ENCODE measurements at regions not wholly inside any gene's neighbourhood (a gene's known extent, or its start where the extent isn't known, plus 50 kb on each side); places are given as distances from the start of the nearest gene placed in this dataset.
A peak's percentile ranks its signal among the peaks of the same experiment; 100 is the strongest.
"Not testable (repeated sequence)": the region's sequence is repeated elsewhere in the genome, so short reads cannot be mapped to it uniquely, and the experiment has no call there.

DNA sequence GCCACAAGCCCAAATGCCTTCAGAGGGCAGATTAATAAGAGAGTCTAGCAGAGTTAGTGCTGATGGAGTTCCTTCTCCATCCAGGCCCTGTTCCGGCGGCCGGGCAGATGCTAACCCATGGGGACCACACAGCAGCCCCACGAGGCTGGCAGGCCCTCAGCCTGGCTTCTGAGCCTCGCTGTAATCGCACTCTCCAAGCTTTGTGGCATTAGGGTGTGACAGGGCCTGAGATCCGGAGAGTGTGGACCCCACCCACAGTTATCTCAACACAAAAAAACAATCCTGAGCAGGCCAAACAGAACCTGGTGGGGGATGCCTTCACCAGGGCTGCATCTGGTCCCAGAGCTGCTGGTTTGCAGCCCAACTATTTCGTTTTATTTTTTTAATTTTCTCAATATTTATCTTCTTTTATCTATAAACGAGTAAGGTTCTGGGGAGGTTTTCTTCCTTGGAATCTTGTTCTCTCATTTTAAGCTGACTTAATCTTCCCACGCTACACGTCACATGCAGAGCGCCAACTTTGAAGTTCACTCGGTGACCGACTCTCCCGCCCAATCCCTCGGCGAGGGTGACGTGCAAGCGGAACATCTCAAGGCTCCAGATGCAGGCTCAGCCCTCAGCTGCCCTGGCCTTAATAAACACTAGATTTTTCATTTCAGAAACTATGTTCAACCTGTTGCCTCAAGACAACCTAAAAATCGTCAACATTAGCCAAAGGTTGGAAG, 372.4 kb downstream of the BCL2L11 start:
- H3K36me3 Mint-ChIP-seq; POLR2A ChIA-PET; H3K9me3 ChIP-seq (ENCODE audit: low read length); CTCF ChIA-PET; H3K4me3 ChIP-seq (ENCODE audit: low read length); H3K27me3 ChIP-seq (ENCODE audit: insufficient read depth, low read length, poor library complexity, severe bottlenecking); H3K36me3 ChIP-seq (ENCODE audit: insufficient read depth, low read length); DNase-seq; H3K4me1 ChIP-seq (ENCODE audit: insufficient read depth, low read length); H3K9me3 Mint-ChIP-seq; H3K27me3 Mint-ChIP-seq: not testable (repeated sequence)
- H3K27ac ChIP-seq (ENCODE audit: low read depth, low read length) = peak overlapping the region; percentile 47
- peaks cover 12 to 26% (median 24%) of the 10 kb centered on the region in 3 donors for H3K4me1 Mint-ChIP-seq
- H3K4me3 Mint-ChIP-seq = peak overlapping the region; percentile 72 to 85 (median 75)
- peak overlapping the region in 6 of 8 donors; percentile 57 to 85 (median 72) for H3K27ac Mint-ChIP-seq

DNA sequence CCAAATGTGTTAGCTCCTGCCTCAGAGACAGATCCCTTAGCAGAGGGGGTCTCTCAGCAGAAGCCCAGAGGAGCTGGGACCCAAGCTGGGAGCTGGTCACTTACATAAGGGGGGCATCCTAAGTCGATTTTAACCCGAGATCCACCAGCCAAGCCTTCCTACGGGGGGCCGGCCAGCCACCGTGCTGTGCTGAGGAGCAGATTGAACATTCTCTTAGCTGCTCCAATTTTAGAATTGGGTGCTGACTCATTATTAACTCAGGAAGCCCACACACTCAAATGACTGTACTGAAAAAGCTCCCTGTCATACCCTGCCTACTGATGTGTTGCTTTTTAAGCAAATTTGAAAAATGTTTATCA, 373.0 kb downstream of the BCL2L11 start:
- H3K4me1 Mint-ChIP-seq = peaks cover 12 to 26% (median 24%) of the 10 kb centered on the region in 3 donors
- H3K36me3 ChIP-seq (ENCODE audit: insufficient read depth, low read length); H3K9me3 Mint-ChIP-seq; DNase-seq; H3K4me1 ChIP-seq (ENCODE audit: insufficient read depth, low read length); H3K4me3 ChIP-seq (ENCODE audit: low read length); CTCF ChIA-PET; POLR2A ChIA-PET; H3K9me3 ChIP-seq (ENCODE audit: low read length); H3K27me3 ChIP-seq (ENCODE audit: insufficient read depth, low read length, poor library complexity, severe bottlenecking); H3K27me3 Mint-ChIP-seq; H3K36me3 Mint-ChIP-seq: not testable (repeated sequence)
- peak overlapping the region; percentile 47 for H3K27ac ChIP-seq (ENCODE audit: low read depth, low read length)
- H3K4me3 Mint-ChIP-seq = peak overlapping the region; percentile 72 to 85 (median 75)
- H3K27ac Mint-ChIP-seq = peak overlapping the region in 7 of 8 donors; percentile 42 to 85 (median 68)

DNA sequence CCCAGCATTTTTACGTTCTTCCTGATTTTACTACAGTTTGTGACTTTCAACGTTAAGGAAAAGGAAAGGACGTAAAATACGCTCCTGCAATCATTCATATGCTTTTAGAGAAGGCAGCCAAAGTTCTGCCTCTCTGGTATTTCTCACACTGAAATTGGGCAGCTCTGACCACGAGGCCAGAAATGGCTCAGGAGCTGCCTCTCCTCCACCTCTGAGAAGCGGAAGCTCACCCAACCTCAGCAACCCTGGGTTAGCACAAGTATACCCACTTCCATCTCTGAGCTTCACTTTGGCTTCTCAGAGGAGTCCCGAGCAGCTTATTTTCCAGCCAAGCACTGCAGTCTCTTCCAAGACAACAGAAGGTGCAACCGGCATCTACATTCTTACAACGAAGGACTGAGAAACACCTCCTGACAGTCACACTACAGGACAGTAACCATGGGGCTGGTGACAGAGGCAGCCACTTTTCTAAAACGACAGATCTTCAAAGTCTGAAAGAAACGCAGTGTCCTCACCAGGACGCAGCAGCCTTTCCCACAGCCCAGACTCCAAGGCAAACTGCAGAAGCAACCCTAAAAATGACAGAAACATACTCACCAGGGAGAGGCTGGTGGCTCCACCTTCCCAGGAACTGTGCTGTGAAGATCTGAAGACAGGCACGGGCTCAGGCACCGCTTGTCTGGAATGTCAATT, 373.7 kb downstream of the BCL2L11 start:
- H3K27me3 Mint-ChIP-seq; POLR2A ChIA-PET; CTCF ChIA-PET; H3K36me3 ChIP-seq (ENCODE audit: insufficient read depth, low read length); H3K27ac ChIP-seq (ENCODE audit: low read depth, low read length); H3K4me1 ChIP-seq (ENCODE audit: insufficient read depth, low read length); H3K4me3 ChIP-seq (ENCODE audit: low read length); H3K9me3 Mint-ChIP-seq; H3K27me3 ChIP-seq (ENCODE audit: insufficient read depth, low read length, poor library complexity, severe bottlenecking); H3K36me3 Mint-ChIP-seq; H3K9me3 ChIP-seq (ENCODE audit: low read length): not testable (repeated sequence)
- H3K4me3 Mint-ChIP-seq = peak overlapping the region; percentile 38 to 90 (median 73)
- peak in 2 of 5 donors; percentile 6 to 16 for DNase-seq
- peaks cover 12 to 26% (median 24%) of the 10 kb centered on the region in 3 donors for H3K4me1 Mint-ChIP-seq
- peak overlapping the region in 3 of 8 donors; percentile 57 to 79 (median 60) for H3K27ac Mint-ChIP-seq

DNA sequence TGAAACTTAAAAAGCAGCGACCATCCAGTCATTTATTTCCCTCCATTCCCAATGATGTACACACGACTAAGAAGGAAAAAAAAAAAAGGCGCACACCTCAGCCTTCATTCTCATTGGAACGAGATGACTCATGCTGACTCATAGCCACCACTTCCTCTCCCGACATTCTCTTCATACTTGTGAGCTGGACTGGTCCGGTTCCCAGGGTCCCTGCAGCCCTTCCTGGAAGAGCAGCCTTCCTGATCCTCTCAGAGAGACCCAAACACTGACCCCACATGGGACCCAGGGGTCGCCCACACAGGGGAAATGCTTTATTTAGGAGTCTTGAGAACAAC, 374.2 kb downstream of the BCL2L11 start:
- H3K9me3 ChIP-seq (ENCODE audit: low read length); H3K36me3 Mint-ChIP-seq; POLR2A ChIA-PET; H3K36me3 ChIP-seq (ENCODE audit: insufficient read depth, low read length); H3K4me3 ChIP-seq (ENCODE audit: low read length); H3K4me1 ChIP-seq (ENCODE audit: insufficient read depth, low read length); H3K27ac ChIP-seq (ENCODE audit: low read depth, low read length); H3K27me3 Mint-ChIP-seq; H3K27me3 ChIP-seq (ENCODE audit: insufficient read depth, low read length, poor library complexity, severe bottlenecking); CTCF ChIA-PET; DNase-seq; H3K9me3 Mint-ChIP-seq: not testable (repeated sequence)
- peak overlapping the region in 3 of 8 donors; percentile 57 to 79 (median 60) for H3K27ac Mint-ChIP-seq
- peak overlapping the region; percentile 38 to 90 (median 73) for H3K4me3 Mint-ChIP-seq
- H3K4me1 Mint-ChIP-seq = peaks cover 12 to 26% (median 24%) of the 10 kb centered on the region in 3 donors

DNA sequence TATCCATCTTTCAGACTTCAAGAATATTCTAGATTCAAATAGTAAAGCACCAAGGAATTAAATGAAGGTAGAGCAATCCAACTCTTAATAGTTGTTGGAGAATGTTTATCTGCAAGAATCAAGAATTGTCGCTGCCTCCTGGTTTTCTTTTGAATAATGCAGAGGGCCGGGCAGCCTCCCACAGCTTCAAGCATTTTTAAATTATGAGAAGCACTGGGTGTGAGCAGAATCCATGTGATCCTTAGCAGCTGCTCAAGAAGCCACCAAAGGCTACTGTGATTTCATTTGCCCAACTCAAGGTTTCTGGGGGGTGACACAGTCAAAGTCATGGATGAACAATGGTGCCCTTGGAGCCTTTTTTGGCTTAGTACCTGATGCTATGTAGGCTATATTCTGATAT, 374.9 kb downstream of the BCL2L11 start:
- CTCF ChIA-PET; H3K27me3 Mint-ChIP-seq; H3K27ac Mint-ChIP-seq; H3K36me3 ChIP-seq (ENCODE audit: insufficient read depth, low read length); H3K9me3 Mint-ChIP-seq; H3K27ac ChIP-seq (ENCODE audit: low read depth, low read length); H3K4me3 Mint-ChIP-seq; H3K4me1 ChIP-seq (ENCODE audit: insufficient read depth, low read length); DNase-seq; H3K9me3 ChIP-seq (ENCODE audit: low read length); POLR2A ChIA-PET; H3K36me3 Mint-ChIP-seq; H3K27me3 ChIP-seq (ENCODE audit: insufficient read depth, low read length, poor library complexity, severe bottlenecking); H3K4me3 ChIP-seq (ENCODE audit: low read length): not testable (repeated sequence)
- H3K4me1 Mint-ChIP-seq = peaks cover 11 to 26% (median 23%) of the 10 kb centered on the region in 3 donors

DNA sequence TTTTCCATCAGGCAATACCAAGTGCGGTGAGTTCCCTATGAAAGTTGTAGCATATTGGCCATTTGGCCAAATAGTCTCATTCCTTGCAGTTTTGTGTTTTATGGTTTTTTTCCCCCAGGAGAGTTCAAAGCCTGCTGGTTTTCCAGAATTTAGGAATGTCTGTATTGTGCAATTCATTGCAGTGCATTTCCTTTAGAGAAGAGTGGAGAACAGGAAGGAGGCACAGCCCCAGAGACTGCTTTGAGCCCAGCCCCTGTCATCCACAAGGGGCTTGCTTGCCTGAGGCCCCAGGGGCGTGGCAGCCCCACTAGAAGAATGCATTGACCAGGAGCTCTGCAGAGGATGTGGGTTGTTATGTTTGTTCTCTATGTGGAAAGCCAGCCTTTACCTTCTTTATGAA, 375.5 kb downstream of the BCL2L11 start:
- H3K4me3 Mint-ChIP-seq; H3K27me3 ChIP-seq (ENCODE audit: insufficient read depth, low read length, poor library complexity, severe bottlenecking); H3K4me3 ChIP-seq (ENCODE audit: low read length); H3K27me3 Mint-ChIP-seq; H3K4me1 ChIP-seq (ENCODE audit: insufficient read depth, low read length); H3K27ac Mint-ChIP-seq; H3K9me3 ChIP-seq (ENCODE audit: low read length); DNase-seq; H3K36me3 Mint-ChIP-seq; H3K27ac ChIP-seq (ENCODE audit: low read depth, low read length); H3K9me3 Mint-ChIP-seq; POLR2A ChIA-PET; CTCF ChIA-PET; H3K36me3 ChIP-seq (ENCODE audit: insufficient read depth, low read length): not testable (repeated sequence)
- peaks cover 8 to 26% (median 20%) of the 10 kb centered on the region in 3 donors for H3K4me1 Mint-ChIP-seq

DNA sequence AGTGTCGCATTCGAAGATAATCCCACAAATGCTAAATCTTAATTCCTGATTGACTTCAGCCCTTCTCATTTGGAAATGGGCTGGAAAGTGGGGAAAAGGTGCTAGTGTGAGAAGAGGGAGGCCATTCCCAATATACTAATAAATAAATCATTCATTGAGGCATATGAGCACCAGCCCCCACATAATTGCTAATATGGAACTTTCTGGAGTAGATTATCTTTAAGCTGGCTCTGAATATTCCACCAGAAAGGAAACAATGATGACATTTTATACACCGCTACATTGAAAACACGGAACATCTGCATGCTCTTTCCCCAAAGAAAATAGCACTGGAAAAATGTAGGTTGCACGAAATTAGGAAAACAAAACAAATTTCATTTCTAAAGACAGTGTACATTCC, 376.1 kb downstream of the BCL2L11 start:
- H3K27ac ChIP-seq (ENCODE audit: low read depth, low read length); H3K4me1 ChIP-seq (ENCODE audit: insufficient read depth, low read length); H3K9me3 Mint-ChIP-seq; POLR2A ChIA-PET; DNase-seq; H3K27me3 Mint-ChIP-seq; H3K27me3 ChIP-seq (ENCODE audit: insufficient read depth, low read length, poor library complexity, severe bottlenecking); H3K9me3 ChIP-seq (ENCODE audit: low read length); H3K36me3 ChIP-seq (ENCODE audit: insufficient read depth, low read length); H3K4me3 Mint-ChIP-seq; H3K4me3 ChIP-seq (ENCODE audit: low read length); H3K36me3 Mint-ChIP-seq; CTCF ChIA-PET; H3K27ac Mint-ChIP-seq: not testable (repeated sequence)
- H3K4me1 Mint-ChIP-seq = peaks cover 8 to 20% (median 15%) of the 10 kb centered on the region in 3 donors

DNA sequence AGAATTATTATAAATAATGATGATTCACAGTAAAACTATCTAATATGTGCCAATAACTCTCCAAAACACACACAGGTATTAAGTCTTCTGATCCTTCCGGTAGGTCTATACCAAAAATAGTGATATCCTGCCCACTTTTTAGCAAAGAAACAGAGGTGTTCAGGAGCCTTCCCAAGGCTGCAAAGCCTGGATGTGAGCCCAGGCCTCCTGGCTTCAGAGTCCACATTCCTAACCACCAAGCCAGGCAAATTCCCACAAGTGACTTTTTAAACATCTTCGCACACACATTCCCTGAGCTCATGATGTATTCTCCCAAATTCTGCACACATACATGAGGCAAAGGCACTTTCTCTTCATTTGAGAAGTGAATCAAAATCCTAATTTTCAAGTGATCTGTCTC, 376.6 kb downstream of the BCL2L11 start:
- CTCF ChIA-PET, POLR2A ChIA-PET: not testable (repeated sequence)

More for the DNA sequence above, 376.6 kb downstream of the BCL2L11 start:
- H3K36me3 Mint-ChIP-seq; H3K4me1 ChIP-seq (ENCODE audit: insufficient read depth, low read length); DNase-seq; H3K36me3 ChIP-seq (ENCODE audit: insufficient read depth, low read length); H3K27ac Mint-ChIP-seq; H3K9me3 Mint-ChIP-seq; H3K27me3 Mint-ChIP-seq; H3K27ac ChIP-seq (ENCODE audit: low read depth, low read length); H3K27me3 ChIP-seq (ENCODE audit: insufficient read depth, low read length, poor library complexity, severe bottlenecking); H3K9me3 ChIP-seq (ENCODE audit: low read length); H3K4me3 ChIP-seq (ENCODE audit: low read length): not testable (repeated sequence)
- peak overlapping the region in 2 of 7 donors; percentile 3 to 46 for H3K4me3 Mint-ChIP-seq
- peaks cover 5 to 17% (median 13%) of the 10 kb centered on the region in 3 donors for H3K4me1 Mint-ChIP-seq

All from CD8-positive, alpha-beta memory T cell (primary cell).